ENCODE measurements at regions not wholly inside any gene's neighbourhood (a gene's known extent, or its start where the extent isn't known, plus 50 kb on each side); places are given as distances from the start of the nearest gene placed in this dataset.

GRCh38 chr3:125916376-125916978 is 52.5 kb upstream of the ROPN1B start:
- TF ChIP-seq CTCF (IDR thresholded peaks at IDR 0.05; ENCODE audit: low read length), result peak; percentile 31
- TF ChIP-seq EZH2 (optimal IDR thresholded peaks at IDR 0.05; ENCODE audit: low read depth, low read length), result no peak
- TF ChIP-seq EZH2phosphoT487 (IDR thresholded peaks at IDR 0.05; ENCODE audit: low read length), result no peak
